Keratinocyte (primary cell): ENCODE measurements at regions not wholly inside any gene's neighbourhood (a gene's known extent, or its start where the extent isn't known, plus 50 kb on each side); places are given as distances from the start of the nearest gene placed in this dataset.

Source experiments
- EZH2 ChIP-seq: IDR thresholded peaks from one replicate; pipeline ENCODE4 v1.6.1; 2012; ENCODE audit warnings: inconsistent platforms, mild to moderate bottlenecking, low read length, moderate library complexity
- TF ChIP-seq, protein P1 (sequence below), 3 experiments: IDR thresholded peaks in 1 of 3; conservative IDR thresholded peaks in 1 of 3; optimal IDR thresholded peaks in 1 of 3; 2 replicates in 2 of 3; 3 replicates in 1 of 3; pipeline versions ENCODE3 to v1.5.1; 2011; ENCODE audit warnings: low read length in 3 of 3, mild to moderate bottlenecking in 3 of 3, moderate library complexity in 2 of 3, control low read depth in 1 of 3, inconsistent platforms in 1 of 3; ENCODE audit not compliant: insufficient read depth in 2 of 3; ENCODE audit errors: extremely low read depth in 1 of 3

DNA sequence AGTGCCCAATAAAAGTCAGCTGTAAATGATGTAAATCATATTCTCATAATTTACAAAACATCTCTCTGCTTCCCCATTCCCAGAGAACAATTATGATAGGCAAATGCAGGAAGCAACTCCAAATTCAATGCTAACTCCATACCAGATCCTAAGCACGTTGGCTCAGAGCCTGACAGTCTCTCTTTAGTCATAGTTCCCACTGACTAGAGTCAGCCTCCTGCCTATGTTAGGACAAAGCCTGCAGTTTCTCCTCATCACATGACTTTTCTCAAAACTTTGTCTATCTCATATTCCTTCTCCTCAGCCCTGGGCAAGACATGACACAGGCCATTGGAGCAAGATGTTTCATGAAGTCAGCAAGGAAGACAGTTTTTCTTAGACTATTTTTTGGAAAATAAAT is 101.5 kb upstream of the COL24A1 start:
- TF ChIP-seq, protein P1, sequence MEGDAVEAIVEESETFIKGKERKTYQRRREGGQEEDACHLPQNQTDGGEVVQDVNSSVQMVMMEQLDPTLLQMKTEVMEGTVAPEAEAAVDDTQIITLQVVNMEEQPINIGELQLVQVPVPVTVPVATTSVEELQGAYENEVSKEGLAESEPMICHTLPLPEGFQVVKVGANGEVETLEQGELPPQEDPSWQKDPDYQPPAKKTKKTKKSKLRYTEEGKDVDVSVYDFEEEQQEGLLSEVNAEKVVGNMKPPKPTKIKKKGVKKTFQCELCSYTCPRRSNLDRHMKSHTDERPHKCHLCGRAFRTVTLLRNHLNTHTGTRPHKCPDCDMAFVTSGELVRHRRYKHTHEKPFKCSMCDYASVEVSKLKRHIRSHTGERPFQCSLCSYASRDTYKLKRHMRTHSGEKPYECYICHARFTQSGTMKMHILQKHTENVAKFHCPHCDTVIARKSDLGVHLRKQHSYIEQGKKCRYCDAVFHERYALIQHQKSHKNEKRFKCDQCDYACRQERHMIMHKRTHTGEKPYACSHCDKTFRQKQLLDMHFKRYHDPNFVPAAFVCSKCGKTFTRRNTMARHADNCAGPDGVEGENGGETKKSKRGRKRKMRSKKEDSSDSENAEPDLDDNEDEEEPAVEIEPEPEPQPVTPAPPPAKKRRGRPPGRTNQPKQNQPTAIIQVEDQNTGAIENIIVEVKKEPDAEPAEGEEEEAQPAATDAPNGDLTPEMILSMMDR (optimal IDR thresholded peaks at IDR 0.05 in 1 of 3, IDR thresholded peaks at IDR 0.05 in 1 of 3, conservative IDR thresholded peaks at IDR 0.05 in 1 of 3; ENCODE audit: extremely low read depth in 1 of 3, insufficient read depth in 2 of 3, low read length in 3 of 3): no peak
- TF ChIP-seq EZH2: no peak
